NCI-H510A treated with DMSO at 0.1 percent for 48 hours (cell line): ENCODE measurements at regions not wholly inside any gene's neighbourhood (a gene's known extent, or its start where the extent isn't known, plus 50 kb on each side); places are given as distances from the start of the nearest gene placed in this dataset.

Experiments used
- DNase-seq: peaks from one replicate; lab custom pipeline; 2025; lab: John Stamatoyannopoulos, UW

DNA sequence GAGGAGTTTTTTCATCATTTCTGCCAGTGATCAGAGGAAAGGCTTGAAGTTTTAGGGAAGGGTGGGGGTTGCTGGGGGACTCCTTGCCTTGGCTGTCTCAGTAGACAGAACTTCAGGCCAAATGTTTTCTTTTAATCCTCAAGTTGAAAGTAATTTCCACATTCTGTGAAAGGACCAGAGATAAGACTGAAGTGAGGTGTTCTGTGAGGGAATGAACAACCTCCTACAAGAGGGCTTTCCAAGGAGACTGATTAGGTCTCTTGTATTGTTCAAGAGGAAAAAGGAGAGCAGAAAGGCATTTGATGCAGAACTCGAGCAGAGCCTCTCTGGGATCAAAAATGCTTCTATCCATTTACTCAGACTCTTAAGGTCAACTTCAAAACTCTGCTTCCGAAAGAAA is 282.1 kb upstream of the ATP10B start:
- no peak for DNase-seq

DNA sequence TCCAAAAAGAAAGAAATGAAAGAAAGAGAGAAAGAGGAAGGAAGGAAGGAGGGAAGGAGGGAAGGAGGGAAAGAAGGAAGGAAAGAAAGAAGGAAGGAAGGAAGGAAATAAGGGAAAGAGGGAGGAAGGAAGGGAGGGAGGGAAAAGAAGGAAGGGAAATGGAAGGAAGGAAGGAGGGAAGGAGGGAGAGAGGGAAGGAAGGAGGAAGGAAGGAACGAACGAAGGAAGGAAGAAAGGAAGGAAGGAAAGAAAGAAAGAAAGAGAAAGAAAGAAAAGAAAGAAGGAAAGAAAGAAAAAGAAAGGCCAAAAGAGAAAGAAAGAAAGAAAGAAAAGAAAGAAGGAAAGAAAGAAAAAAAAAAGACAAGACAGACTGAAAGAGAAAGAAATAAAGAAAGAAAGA is 263.9 kb upstream of the ATP10B start:
- no peak for DNase-seq

DNA sequence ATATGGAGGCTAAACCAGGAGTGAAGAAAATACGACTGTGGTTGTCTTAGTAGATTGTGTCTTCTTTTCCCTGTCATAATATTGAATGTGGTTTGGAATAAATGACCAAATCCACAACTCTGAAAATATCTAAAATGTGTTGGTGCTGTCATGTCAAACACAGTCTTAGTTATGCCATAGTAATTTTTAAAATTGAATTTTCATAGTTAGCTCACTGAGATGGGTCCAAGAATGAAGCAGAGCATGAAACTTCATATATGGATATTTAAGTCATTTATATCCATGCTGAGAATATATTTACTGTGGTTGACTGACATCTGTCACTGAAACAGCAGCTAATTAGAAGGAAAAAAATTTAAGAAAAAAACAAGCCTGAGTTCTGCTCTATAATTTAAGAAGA is 260.4 kb upstream of the ATP10B start:
- DNase-seq = no peak

DNA sequence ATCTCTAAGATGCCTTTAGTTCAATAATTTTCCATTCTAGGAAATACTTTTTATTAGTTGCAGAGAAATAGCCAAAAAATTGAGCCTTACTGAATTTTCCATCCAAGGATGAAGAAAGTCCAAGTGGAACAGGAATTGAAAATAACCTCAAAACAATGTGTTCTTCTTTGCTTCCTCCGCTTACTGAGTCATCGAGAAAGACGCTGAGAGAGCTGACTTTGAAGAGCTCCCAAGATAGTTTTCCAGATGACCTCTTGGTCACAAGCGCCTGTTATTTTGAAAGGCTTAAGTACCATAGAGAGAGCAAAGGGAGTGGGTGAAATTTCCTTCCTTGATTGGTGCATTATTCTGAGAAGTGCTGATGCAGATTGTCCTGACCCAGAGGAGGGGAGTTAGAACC is 253.5 kb upstream of the ATP10B start:
- no peak for DNase-seq

DNA sequence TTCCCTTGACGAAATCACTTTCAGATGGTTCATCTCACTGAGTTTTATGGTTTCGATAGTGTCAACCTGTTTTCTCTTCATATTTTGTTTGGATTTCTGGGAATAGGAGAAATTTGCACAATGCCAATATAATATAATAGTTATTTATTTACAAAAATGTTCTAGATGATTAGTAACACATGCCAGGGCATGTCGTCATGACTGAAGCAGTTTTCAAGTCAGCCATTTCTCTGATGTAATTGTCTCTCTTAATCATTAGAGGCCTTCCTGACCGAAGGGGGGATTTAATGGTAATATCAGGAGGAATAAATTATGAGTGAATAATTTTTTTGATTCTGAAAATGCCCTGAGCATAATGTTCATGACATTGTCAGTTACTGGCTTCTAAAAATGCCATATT is 246.5 kb upstream of the ATP10B start:
- DNase-seq = no peak

DNA sequence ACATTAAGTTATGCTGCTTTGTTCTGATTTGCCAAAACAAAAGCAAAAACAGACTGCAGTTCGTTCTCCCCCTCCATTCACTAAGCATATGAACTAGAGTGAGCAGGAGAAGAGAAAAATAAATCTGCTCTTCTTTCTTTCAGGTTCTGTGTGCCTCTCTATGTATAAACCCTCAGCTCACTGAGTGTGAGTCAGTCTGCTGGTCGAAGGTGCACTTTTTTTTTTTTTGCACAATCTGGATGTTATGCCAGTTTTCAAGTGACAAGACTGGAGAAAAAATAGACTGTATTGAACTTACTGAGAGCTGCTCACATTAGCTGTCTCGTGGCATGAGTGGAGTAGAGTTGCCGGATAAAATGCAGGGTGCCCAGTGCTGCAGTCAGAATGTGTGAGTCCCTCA is 244.6 kb upstream of the ATP10B start:
- DNase-seq = no peak

DNA sequence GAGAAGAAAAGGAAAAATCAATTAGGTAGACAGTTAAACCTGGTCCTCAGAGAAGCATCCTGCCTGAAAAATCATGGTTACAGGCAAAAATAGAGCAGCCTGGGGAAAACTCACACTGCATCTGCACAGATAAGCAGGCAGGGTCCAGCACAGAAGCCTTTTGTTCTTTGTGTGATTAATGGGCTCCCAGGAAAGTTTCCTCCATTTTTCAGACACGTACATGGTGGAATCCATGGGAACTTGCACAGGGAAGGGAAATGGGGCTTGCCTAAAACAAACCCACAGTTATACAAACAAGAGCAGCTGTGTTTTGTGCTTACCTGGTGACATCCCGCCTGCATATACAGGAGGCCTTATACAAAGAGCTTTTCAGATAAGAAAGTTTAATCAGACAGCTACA is 243.9 kb upstream of the ATP10B start:
- DNase-seq = no peak

DNA sequence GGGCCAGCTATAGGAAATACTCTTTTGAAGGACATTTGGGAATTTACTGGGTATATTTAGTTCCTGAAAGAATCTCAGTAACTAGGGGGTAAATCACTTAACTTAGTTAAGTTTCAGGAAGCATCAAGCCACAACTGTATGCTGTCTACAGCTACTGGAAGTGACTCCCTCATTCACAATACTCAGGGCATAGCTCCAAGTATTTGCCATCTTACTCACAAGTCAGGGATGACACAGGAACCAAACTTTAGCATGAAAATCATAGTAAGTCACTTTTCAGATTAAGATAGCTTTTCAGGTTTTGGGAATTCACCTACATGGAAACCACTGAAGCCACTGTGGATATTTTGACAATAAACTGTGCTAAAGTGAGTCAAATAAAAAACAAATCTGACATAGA is 242.4 kb upstream of the ATP10B start:
- DNase-seq = no peak

DNA sequence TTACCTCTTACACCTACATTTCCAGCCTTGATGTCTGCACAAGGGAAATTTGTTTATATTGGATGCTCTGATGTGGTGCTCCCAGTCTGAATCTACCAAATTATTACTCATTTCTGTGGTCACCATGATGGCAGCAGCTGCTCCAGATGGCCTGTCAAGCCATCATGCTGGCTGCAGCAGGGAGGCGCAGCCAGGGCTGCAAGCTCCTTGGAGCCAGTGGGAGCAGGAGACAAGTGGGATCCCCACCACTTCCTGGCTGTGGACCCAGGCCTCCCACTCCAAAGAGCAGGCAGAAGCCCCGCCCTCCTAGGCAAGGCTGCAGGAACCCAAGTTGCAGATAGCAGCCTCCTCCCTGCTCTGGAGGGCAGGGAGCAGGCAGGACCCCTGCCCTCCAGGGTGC is 241.1 kb upstream of the ATP10B start:
- no peak for DNase-seq

DNA sequence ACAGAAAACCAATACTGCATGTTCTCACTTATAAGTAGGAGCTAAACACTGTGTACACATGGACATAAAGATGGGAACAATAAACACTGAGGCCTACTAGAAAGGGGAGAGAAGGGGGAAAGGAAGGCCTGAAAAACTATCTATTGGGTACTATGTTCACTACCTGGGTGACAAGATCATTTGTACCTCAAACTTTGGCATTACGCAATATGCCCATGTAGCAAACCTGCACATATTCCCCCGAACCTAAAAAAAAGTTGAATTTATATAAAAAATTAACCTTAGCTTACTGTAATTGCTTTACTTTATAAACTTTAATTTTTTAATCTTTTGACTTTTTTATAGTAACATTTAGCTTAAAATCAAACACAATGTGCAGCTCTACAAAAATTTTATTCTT is 237.6 kb upstream of the ATP10B start:
- no peak for DNase-seq

DNA sequence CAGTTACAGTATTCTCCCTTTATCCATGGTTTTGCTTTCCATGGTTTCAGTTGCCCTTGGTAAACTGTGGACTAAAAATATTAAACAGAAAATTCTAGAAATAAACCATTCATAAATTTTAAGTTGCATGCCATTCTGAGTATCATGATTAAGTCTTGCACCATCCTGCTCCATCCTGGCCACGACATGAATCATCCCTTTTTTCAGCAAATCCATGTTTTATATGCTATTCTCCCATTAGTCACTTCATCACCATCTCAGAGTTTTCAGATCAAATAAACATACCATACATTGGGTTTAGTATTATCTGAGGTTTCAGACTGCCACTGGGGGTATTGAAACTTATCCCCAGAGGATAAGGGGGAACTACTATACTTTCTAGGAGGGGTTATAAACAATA is 234.4 kb upstream of the ATP10B start:
- no peak for DNase-seq

DNA sequence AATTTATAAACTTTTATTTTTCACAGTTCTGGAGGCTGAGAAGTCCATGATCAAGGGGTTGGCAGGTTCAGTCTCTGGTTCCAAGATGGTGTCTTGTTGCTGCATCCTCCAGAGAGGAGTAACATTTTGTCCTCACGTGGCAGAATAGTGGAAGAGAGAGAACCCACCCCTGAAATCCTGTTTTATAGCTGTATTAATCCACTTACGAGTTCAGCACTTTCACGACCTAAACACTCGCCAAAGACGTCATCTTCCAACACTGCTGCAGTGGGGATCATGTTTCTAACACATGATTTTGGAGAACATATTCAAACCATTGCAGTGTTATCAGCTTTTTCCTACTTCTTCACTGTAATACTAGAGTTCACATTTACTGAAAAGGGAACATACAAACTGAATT is 233.0 kb upstream of the ATP10B start:
- DNase-seq = no peak

DNA sequence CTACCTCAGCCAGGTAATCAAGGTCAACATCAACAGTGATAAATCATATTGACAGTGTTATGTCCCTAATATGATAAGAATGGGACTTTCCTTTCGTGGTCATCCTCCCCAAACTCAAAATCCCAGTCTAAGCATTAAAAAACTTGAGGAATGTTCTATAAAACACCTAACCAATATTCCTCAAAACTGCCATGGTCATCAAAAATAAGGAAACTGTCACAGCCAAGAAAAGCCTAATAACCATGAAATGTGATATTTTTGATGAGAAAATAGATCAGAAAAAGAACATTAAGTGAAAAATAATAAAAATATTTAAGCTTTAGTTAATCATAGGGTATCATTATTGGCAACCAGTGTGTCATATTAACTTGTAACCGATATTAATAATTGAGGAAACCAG is 232.1 kb upstream of the ATP10B start:
- DNase-seq = no peak

DNA sequence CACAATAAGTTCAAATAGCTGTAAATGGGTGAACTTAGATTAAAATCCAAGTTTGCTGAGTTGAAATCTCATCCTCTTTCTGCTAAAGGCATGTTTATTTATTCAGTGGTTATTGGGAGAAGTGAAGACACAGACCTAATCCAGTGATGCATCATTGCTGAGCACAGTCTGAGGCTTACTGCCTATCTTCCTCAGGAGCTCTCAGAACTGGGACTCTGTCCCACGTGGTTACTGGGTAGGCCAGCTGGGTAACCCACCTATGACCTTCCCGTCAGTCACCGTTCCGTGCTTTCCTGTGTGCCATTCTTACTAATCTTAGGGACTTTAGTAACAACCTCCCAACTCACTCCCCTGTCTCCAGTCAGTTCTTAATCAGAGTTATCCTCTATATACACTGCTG is 226.8 kb upstream of the ATP10B start:
- DNase-seq = no peak

DNA sequence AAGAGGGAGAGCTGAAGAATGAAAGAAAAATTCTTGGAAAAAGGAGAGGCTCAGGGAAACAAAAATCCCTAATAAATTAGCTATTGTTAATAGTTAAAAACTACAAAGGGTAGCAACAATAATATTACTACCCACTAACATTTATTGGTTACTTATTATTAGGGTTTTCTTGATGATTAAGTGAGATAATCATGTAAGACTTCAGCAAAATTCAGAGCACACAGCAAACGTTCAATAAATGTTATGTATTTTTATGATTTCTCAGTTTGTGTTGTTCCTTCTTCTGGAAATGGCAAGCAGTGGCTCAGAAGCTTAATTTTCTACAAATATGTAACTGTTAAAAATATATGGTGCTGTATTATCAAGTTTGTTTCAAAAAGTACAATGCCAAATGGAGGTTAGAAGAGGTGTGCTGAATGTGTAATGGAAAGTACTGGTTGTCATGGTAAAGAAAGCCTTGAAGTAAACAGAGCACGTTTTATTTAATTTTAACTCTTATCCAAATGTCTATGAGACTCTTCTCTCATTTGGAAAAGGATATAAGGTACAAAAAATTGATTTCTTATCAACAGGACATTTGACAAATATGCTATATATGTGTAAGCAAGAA is 226.0 kb upstream of the ATP10B start:
- no peak for DNase-seq

DNA sequence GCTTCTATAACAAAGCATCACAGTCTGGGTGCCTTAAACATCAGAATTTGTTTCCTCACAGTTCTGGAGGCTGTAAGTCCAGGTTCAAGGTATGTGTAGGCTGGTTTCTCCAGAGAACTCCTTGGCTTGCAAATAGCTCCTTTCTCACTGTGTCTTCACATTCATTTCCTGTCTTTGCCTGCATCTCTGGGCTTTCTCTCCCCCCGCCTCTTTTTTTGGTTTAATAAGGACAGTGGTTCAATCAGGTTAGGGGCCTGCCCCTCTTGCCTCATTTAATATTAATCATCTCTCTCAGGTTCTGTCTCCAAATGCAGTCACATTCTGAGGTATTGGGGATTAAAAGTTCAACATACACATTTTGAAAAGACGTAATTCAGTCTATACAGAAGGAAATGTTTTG is 225.5 kb upstream of the ATP10B start:
- DNase-seq = no peak

DNA sequence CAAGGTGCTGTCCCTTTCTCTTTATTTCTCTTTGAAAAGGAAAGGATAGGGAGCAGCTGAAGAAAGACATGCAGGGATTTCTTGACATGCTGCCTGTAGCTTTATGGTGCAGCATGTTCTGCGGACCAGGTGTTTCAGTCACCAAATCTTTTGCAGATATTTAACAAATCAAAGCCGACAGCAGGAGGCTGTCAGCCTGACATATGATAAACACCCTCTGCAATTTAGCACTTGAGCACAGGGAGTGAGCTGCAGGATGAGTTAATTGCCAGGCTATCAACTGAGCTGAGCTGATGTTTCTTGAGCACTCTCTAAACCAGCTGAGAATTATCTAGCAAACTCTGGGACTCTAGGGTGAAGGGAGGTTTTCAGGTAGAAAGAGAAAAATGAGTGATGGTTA is 212.8 kb upstream of the ATP10B start:
- no peak for DNase-seq

DNA sequence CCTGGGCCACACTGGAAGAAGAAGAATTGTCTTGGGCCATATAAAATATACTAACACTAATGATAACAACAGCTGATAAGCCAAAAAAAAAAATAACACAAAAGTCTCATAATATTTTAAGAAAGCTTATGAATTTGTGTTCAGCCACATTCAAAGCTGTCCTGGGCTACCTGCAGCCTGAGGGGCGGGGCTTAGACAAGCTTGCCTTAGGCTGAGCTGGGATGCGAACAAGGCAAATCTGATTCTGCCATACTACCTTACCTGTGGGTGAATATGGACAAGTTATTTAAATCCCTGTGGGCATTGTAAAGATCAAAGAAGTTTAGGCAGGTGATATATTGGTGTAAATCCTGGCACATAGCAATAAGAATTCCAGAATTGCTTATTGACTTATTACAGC is 212.3 kb upstream of the ATP10B start:
- no peak for DNase-seq

DNA sequence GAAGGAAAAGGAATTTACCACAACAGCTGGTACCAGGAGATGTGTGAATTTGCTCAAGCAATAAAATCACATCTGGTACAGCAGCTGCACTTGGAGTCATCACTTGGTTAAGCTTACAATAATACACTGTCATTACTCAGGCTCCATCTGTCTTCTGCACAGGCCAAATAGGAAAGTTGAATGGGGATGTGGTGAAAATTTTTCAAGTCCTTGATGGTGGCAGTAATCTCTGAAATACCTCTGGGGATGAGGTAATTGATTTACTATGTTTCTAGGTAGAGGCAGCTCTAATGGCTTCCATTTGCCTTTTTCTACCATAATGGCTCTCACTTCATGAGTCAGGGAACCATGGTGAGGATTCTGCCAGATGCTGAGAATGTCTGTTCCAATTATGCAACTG is 206.8 kb upstream of the ATP10B start:
- no peak for DNase-seq

DNA sequence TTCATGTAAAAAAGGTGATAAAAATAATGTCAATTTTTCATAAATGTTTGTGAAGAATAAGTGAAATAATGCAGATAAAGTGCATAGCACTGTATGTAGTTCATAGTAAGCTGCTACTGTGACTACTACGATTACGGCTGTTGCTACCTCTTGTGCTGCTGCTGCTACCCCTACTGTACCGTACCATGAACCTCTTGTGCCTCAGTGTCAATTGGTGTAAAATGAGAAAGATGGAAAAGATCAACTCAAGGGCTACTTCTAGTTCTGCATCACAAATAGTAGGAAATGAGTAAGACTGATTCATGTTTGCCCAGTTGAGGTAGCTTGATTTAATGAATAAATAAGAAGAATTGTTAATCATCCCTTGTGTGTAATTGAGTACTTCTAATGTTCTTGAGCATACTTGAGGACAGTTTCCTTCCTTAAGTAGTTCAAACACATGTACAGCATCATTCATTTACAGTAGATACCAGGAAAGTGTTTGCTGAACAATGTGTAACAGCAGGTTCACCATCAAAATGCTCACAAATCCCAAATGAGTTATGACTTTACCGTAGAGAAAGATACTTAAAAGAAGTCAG is 200.0 kb upstream of the ATP10B start:
- DNase-seq = no peak

DNA sequence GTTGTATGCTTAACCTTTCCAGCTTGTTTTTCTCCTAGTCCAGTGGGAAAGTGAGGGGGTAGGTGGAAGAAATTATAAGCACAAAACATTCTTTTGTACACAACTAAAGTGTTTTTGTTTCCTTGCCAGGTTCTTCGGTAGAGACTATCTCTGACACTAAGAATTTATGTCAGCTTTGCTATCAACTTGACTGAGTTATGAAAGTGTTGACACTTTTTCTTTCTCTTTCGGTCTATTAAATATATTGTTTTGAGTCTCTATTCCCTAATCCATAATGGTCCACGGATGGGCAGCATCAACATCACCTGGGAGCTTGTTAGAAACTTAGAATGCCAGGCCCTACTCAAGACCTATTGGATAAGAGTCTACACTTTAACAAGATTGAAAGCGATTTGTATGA is 195.0 kb upstream of the ATP10B start:
- no peak for DNase-seq

DNA sequence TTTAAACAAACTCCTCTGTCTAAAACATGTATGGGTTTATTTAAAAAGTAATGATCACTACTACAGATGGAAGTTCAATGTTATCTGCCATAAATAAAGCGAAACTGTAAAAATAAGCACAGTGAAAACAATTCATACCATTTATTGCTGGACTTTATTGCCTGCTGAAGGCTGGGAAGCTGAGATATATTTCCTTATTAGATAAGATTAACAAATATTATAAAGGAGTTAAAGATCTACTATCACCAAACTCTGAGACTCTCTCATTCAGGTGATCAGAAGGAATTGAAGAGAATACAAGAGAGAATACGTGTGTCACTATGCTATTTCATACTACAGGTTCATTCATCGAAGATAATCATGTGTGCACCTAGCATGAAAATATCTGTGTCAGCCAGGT is 190.9 kb upstream of the ATP10B start:
- DNase-seq = no peak

DNA sequence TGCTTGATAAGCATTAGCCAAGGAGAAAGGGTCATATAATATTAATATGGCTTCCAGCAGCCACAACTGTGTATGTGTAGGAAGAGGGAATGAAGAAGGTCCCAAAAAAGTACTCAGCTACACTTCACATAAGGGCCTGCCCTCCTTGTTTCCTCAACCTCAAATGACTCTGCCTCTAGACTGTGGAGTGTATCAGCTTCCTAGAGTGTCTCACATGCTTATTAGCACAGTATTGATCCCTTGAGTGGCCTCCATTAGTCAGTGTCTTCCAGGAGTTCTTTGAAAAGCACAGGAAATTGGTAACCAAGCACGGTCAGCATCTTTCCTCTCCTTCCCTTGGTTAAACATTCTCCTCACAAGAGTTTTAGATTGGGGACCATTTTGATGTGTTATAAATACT is 190.4 kb upstream of the ATP10B start:
- no peak for DNase-seq

DNA sequence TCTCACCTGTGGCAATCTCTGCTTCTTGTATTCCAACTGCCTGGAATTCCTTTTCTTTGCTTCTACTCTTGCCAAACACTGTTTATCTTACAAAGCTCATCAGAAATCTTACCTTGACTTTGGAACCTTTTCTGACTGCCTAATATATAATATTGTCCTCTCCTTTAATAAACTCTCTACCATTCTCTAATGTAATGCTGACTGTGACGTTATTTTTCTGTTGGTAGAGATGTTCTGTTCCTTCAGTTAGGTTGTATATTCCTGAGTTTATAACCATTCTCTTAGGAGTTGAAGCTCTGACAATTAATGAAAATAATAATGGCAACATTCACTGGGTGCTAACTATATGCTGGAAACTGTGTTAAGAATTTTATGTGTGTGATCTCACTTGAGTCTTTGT is 188.8 kb upstream of the ATP10B start:
- DNase-seq = no peak

DNA sequence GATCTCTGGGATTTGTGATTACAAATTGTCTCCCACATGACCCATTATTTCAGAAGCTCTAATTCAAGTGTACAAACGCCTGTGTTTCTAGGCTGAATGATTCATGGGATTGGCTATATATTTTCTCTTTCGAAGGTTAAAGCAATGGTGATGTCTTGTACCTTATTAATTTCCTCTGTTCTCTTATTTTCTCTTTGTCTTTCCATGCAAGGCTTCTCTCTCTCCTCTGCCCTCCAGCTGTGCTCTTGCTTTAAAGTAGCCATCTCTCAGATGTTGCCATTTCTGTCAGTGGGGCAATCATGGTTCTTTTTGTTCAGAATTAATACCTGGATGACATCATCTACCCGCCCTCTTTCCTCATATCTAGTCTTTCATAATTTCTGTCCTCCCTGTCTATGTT is 184.3 kb upstream of the ATP10B start:
- DNase-seq = no peak
